SK-N-SH treated with all-trans-retinoic acid at 6 μM for 48 hours (cell line): ENCODE measurements at regions not wholly inside any gene's neighbourhood (a gene's known extent, or its start where the extent isn't known, plus 50 kb on each side); places are given as distances from the start of the nearest gene placed in this dataset.

Source experiments
- ARNTL ChIP-seq: fragments of 450-650 bp; formaldehyde crosslinking; IDR thresholded peaks from 2 replicates; pipeline ENCODE4 v1.5.0; 2020; ENCODE audit warnings: low read depth, mild to moderate bottlenecking, moderate library complexity, borderline replicate concordance
- CSRNP3 ChIP-seq: fragments of 250-450 bp; sonication (Bioruptor Pico); IDR thresholded peaks from 2 replicates; pipeline ENCODE4 v1.5.1; 2021; ENCODE audit warnings: mild to moderate bottlenecking, moderate library complexity
- PATZ1 ChIP-seq: fragments of 250-450 bp; sonication (Bioruptor Pico); IDR thresholded peaks from 2 replicates; pipeline ENCODE4 v1.8.0; 2020; ENCODE audit warnings: mild to moderate bottlenecking, moderate library complexity, borderline replicate concordance
- POU6F1 ChIP-seq: fragments of 250-450 bp; sonication (Bioruptor Pico); IDR thresholded peaks from 2 replicates; pipeline ENCODE4 v1.8.0; 2021; ENCODE audit warnings: low read depth, mild to moderate bottlenecking, moderate library complexity, borderline replicate concordance
- RARB ChIP-seq: fragments of 250-450 bp; sonication (Bioruptor Pico); IDR thresholded peaks from 2 replicates; pipeline ENCODE4 v1.8.0; 2021; ENCODE audit warnings: mild to moderate bottlenecking, moderate library complexity
- SNAI2 ChIP-seq: fragments of 250-450 bp; sonication (Bioruptor Pico); IDR thresholded peaks from 2 replicates; pipeline ENCODE4 v1.5.0; 2020; ENCODE audit warnings: mild to moderate bottlenecking, moderate library complexity
- TOX ChIP-seq: fragments of 250-450 bp; sonication (Bioruptor Pico); IDR thresholded peaks from 2 replicates; pipeline ENCODE4 v1.8.0; 2021; ENCODE audit warnings: mild to moderate bottlenecking, moderate library complexity, borderline replicate concordance
- TSHZ2 ChIP-seq: fragments of 250-450 bp; sonication (Bioruptor Pico); IDR thresholded peaks from 2 replicates; pipeline ENCODE4 v1.5.0; 2020; ENCODE audit warnings: mild to moderate bottlenecking, moderate library complexity
- ZFP3 ChIP-seq: fragments of 250-450 bp; sonication (Bioruptor Pico); IDR thresholded peaks from 2 replicates; pipeline ENCODE4 v1.5.0; 2020; ENCODE audit warnings: mild to moderate bottlenecking, moderate library complexity
- ZNF565 ChIP-seq: fragments of 450-650 bp; formaldehyde crosslinking; conservative IDR thresholded peaks from 2 replicates; pipeline ENCODE4 v1.5.0; 2020; ENCODE audit warnings: low read depth, mild to moderate bottlenecking, moderate library complexity
- ZNF70 ChIP-seq: fragments of 450-650 bp; formaldehyde crosslinking; IDR thresholded peaks from 2 replicates; pipeline ENCODE4 v1.5.0; 2020; ENCODE audit warnings: mild to moderate bottlenecking, moderate library complexity

GRCh38 chr6:133683606-133684005, 205.3 kb upstream of the TCF21 start:
- TF ChIP-seq PATZ1 (CRISPR knock-in tag) (no peak), ZNF565 (CRISPR knock-in tag) (no peak), TOX (CRISPR knock-in tag) (no peak), ARNTL (CRISPR knock-in tag) (no peak), TSHZ2 (CRISPR knock-in tag) (no peak), ZFP3 (no peak), CSRNP3 (CRISPR knock-in tag) (no peak), SNAI2 (CRISPR knock-in tag) (no peak), POU6F1 (CRISPR knock-in tag) (no peak), ZNF70 (CRISPR knock-in tag) (no peak), RARB (CRISPR knock-in tag) (no peak)
